HCEC 1CT (cell line): ENCODE measurements at regions not wholly inside any gene's neighbourhood (a gene's known extent, or its start where the extent isn't known, plus 50 kb on each side); places are given as distances from the start of the nearest gene placed in this dataset.
"Not testable (repeated sequence)": the region's sequence is repeated elsewhere in the genome, so short reads cannot be mapped to it uniquely, and the experiment has no call there.

Experiments
- DNase-seq: peaks from one replicate; pipeline ENCODE4 v3.0.0-alpha.2; 2017

GRCh38 chr1:64363111-64363510 lies 106.8 kb upstream of the CACHD1 start:
- no peak for DNase-seq

- DNase-seq = no peak
Observed at GRCh38 chr1:64363616-64364015, 106.3 kb upstream of the CACHD1 start.

- DNase-seq = no peak
Observed at GRCh38 chr1:64366821-64367220, 103.1 kb upstream of the CACHD1 start.

- no peak for DNase-seq
Observed at GRCh38 chr1:64368344-64368743, 101.6 kb upstream of the CACHD1 start.

- peak; percentile 2 for DNase-seq
Observed at GRCh38 chr1:64378826-64379225, 91.1 kb upstream of the CACHD1 start.

GRCh38 chr1:64387389-64388285 lies 82.3 kb upstream of the CACHD1 start:
- DNase-seq = no peak

- no peak for DNase-seq
Observed at GRCh38 chr1:64388336-64388735, 81.6 kb upstream of the CACHD1 start.

- no peak for DNase-seq
Observed at GRCh38 chr1:64392109-64392508, 77.8 kb upstream of the CACHD1 start.

GRCh38 chr1:64393790-64394189 lies 76.1 kb upstream of the CACHD1 start:
- DNase-seq = no peak

- DNase-seq = peak; percentile 26
Observed at GRCh38 chr1:64396817-64397216, 73.1 kb upstream of the CACHD1 start.

GRCh38 chr1:64397541-64397940 lies 72.4 kb upstream of the CACHD1 start:
- no peak for DNase-seq

GRCh38 chr1:64398936-64399335 lies 71.0 kb upstream of the CACHD1 start:
- DNase-seq = no peak

- no peak for DNase-seq
Observed at GRCh38 chr1:64401285-64401684, 68.6 kb upstream of the CACHD1 start.

GRCh38 chr1:64403331-64403730 lies 66.6 kb upstream of the CACHD1 start:
- peak; percentile 40 for DNase-seq

- DNase-seq = no peak
Observed at GRCh38 chr1:64404202-64404601, 65.7 kb upstream of the CACHD1 start.

- DNase-seq = no peak
Observed at GRCh38 chr1:64405833-64406232, 64.1 kb upstream of the CACHD1 start.

- DNase-seq = no peak
Observed at GRCh38 chr1:64410217-64410616, 59.7 kb upstream of the CACHD1 start.

- not testable (repeated sequence) for DNase-seq
Observed at GRCh38 chr1:64414855-64415546, 54.9 kb upstream of the CACHD1 start.

- DNase-seq = no peak
Observed at GRCh38 chr1:64417803-64418202, 52.1 kb upstream of the CACHD1 start.
